8988T (cell line): ENCODE measurements at regions not wholly inside any gene's neighbourhood (a gene's known extent, or its start where the extent isn't known, plus 50 kb on each side); places are given as distances from the start of the nearest gene placed in this dataset.

ENCODE experiments used
- DNase-seq: peaks from one replicate; pipeline ENCODE4 v3.0.0; 2011

GRCh38 chr18:46415532-46416252, 241.3 kb downstream of the LOXHD1 start:
- no peak for DNase-seq

GRCh38 chr18:46416706-46417638, 240.0 kb downstream of the LOXHD1 start:
- no peak for DNase-seq

GRCh38 chr18:46418663-46419260, 238.3 kb downstream of the LOXHD1 start:
- no peak for DNase-seq

- DNase-seq, result no peak
Observed at GRCh38 chr18:46419391-46420141, 237.5 kb downstream of the LOXHD1 start.

- DNase-seq, result no peak
Observed at GRCh38 chr18:46421973-46422551, 235.0 kb downstream of the LOXHD1 start.

GRCh38 chr18:46422552-46423055, 234.4 kb downstream of the LOXHD1 start:
- no peak for DNase-seq

GRCh38 chr18:46423226-46423805, 233.7 kb downstream of the LOXHD1 start:
- no peak for DNase-seq

GRCh38 chr18:46424898-46425297, 232.1 kb downstream of the LOXHD1 start:
- no peak for DNase-seq

GRCh38 chr18:46425511-46425910, 231.5 kb downstream of the LOXHD1 start:
- no peak for DNase-seq

- DNase-seq, result no peak
Observed at GRCh38 chr18:46426021-46426678, 230.9 kb downstream of the LOXHD1 start.

- no peak for DNase-seq
Observed at GRCh38 chr18:46426679-46427047, 230.4 kb downstream of the LOXHD1 start.
